Coronary artery (tissue), 2 donors: ENCODE measurements at regions not wholly inside any gene's neighbourhood (a gene's known extent, or its start where the extent isn't known, plus 50 kb on each side); places are given as distances from the start of the nearest gene placed in this dataset.
"Not testable (repeated sequence)": the region's sequence is repeated elsewhere in the genome, so short reads cannot be mapped to it uniquely, and the experiment has no call there.

Experiments
- DNase-seq: peaks from one replicate; pipeline ENCODE4 v3.0.0-alpha.2; 2017; ENCODE audit warnings: low spot score
- H3K27ac ChIP-seq, 2 donors: fragments of 200-600 bp; sonication (generic); one replicate each; pipeline ENCODE4 v1.5.1; 2016 to 2019
- H3K4me3 ChIP-seq: fragments of 200-600 bp; sonication (generic); 2 replicates; pipeline ENCODE4 v1.5.1; 2016; ENCODE audit warnings: mild to moderate bottlenecking, moderate library complexity
- CTCF ChIP-seq: fragments of 200-600 bp; sonication (generic); IDR thresholded peaks from one replicate; pipeline ENCODE4 v1.5.1; 2019; ENCODE audit warnings: antibody characterized with exemption

GRCh38 chr15:84151205-84151931 lies 84.2 kb upstream of the GOLGA6L4 start:
- TF ChIP-seq CTCF = no peak
- no peak overlapping the region for H3K27ac ChIP-seq
- no peak for DNase-seq
- H3K4me3 ChIP-seq = no peak overlapping the region

- not testable (repeated sequence) for H3K27ac ChIP-seq, DNase-seq, H3K4me3 ChIP-seq
These were observed 83.1 kb upstream of the GOLGA6L4 start for GRCh38 chr15:84152381-84152979.

- H3K4me3 ChIP-seq, H3K27ac ChIP-seq, DNase-seq: not testable (repeated sequence)
These were observed 81.9 kb upstream of the GOLGA6L4 start for GRCh38 chr15:84153655-84154140.

- DNase-seq, H3K4me3 ChIP-seq, H3K27ac ChIP-seq: not testable (repeated sequence)
These were observed 81.3 kb upstream of the GOLGA6L4 start for GRCh38 chr15:84154314-84154713.

- not testable (repeated sequence) for H3K4me3 ChIP-seq, DNase-seq, H3K27ac ChIP-seq
These were observed 80.8 kb upstream of the GOLGA6L4 start for GRCh38 chr15:84154787-84155186.

- DNase-seq, H3K27ac ChIP-seq, H3K4me3 ChIP-seq: not testable (repeated sequence)
These were observed 79.6 kb upstream of the GOLGA6L4 start for GRCh38 chr15:84155792-84156587.

- H3K27ac ChIP-seq, H3K4me3 ChIP-seq, DNase-seq: not testable (repeated sequence)
These were observed 79.1 kb upstream of the GOLGA6L4 start for GRCh38 chr15:84156588-84156840.

GRCh38 chr15:84157056-84157632 lies 78.4 kb upstream of the GOLGA6L4 start:
- DNase-seq, H3K27ac ChIP-seq: not testable (repeated sequence)

GRCh38 chr15:84157857-84158256 lies 77.7 kb upstream of the GOLGA6L4 start:
- DNase-seq, H3K27ac ChIP-seq, H3K4me3 ChIP-seq: not testable (repeated sequence)

More at GRCh38 chr15:84157056-84157632, 78.4 kb upstream of the GOLGA6L4 start:
- not testable (repeated sequence) for H3K4me3 ChIP-seq

- DNase-seq, H3K4me3 ChIP-seq, H3K27ac ChIP-seq: not testable (repeated sequence)
These were observed 76.0 kb upstream of the GOLGA6L4 start for GRCh38 chr15:84159346-84160269.

GRCh38 chr15:84164423-84165292 lies 70.9 kb upstream of the GOLGA6L4 start:
- DNase-seq = peak; percentile 58
- not testable (repeated sequence) for H3K4me3 ChIP-seq, H3K27ac ChIP-seq

GRCh38 chr15:84170029-84170428 lies 65.5 kb upstream of the GOLGA6L4 start:
- not testable (repeated sequence) for H3K4me3 ChIP-seq, DNase-seq, H3K27ac ChIP-seq

- Histone ChIP-seq H3K4me3 (peak overlapping the region; percentile 55), H3K27ac (peak overlapping the region; percentile 55 to 62)
- not testable (repeated sequence) for DNase-seq
These were observed 62.4 kb upstream of the GOLGA6L4 start for GRCh38 chr15:84173231-84173610.
